Epithelial cell of prostate (primary cell): ENCODE measurements at regions not wholly inside any gene's neighbourhood (a gene's known extent, or its start where the extent isn't known, plus 50 kb on each side); places are given as distances from the start of the nearest gene placed in this dataset.

Source experiments
- DNase-seq: peaks from one replicate; pipeline ENCODE4 v3.0.0-alpha.2; 2011; ENCODE audit warnings: low read depth, low spot score
- H3K27ac ChIP-seq: fragments of 450-650 bp; 2 replicates; pipeline ENCODE4 v1.5.1; 2017; ENCODE audit warnings: mild to moderate bottlenecking

GRCh38 chr5:176173647-176174046 is 64.6 kb upstream of the SIMC1 start:
- DNase-seq = no peak

GRCh38 chr5:176174345-176175025 is 63.7 kb upstream of the SIMC1 start:
- DNase-seq = no peak
- H3K27ac ChIP-seq = no peak overlapping the region

More at GRCh38 chr5:176173647-176174046, 64.6 kb upstream of the SIMC1 start:
- no peak overlapping the region for H3K27ac ChIP-seq

GRCh38 chr5:176175101-176175852 is 62.9 kb upstream of the SIMC1 start:
- no peak for DNase-seq
- no peak overlapping the region for H3K27ac ChIP-seq

GRCh38 chr5:176176231-176176630 is 62.0 kb upstream of the SIMC1 start:
- no peak overlapping the region for H3K27ac ChIP-seq
- no peak for DNase-seq

GRCh38 chr5:176178789-176179188 is 59.4 kb upstream of the SIMC1 start:
- no peak for DNase-seq
- H3K27ac ChIP-seq = no peak overlapping the region

GRCh38 chr5:176180339-176180738 is 57.9 kb upstream of the SIMC1 start:
- no peak for DNase-seq
- no peak overlapping the region for H3K27ac ChIP-seq

- no peak for DNase-seq
- H3K27ac ChIP-seq = no peak overlapping the region
Measured at GRCh38 chr5:176180781-176181180, 57.4 kb upstream of the SIMC1 start.

- H3K27ac ChIP-seq = no peak overlapping the region
- DNase-seq = no peak
Measured at GRCh38 chr5:176181271-176181855, 56.9 kb upstream of the SIMC1 start.

- no peak for DNase-seq
- H3K27ac ChIP-seq = no peak overlapping the region
Measured at GRCh38 chr5:176183321-176184074, 54.7 kb upstream of the SIMC1 start.

- no peak for DNase-seq
- no peak overlapping the region for H3K27ac ChIP-seq
Measured at GRCh38 chr5:176184608-176185132, 53.6 kb upstream of the SIMC1 start.

GRCh38 chr5:176185133-176185733 is 53.0 kb upstream of the SIMC1 start:
- no peak for DNase-seq
- no peak overlapping the region for H3K27ac ChIP-seq

- no peak for DNase-seq
- no peak overlapping the region for H3K27ac ChIP-seq
Measured at GRCh38 chr5:176186107-176186506, 52.1 kb upstream of the SIMC1 start.

- no peak overlapping the region for H3K27ac ChIP-seq
- DNase-seq = no peak
Measured at GRCh38 chr5:176187276-176188062, 50.8 kb upstream of the SIMC1 start.

- DNase-seq = no peak
- H3K27ac ChIP-seq = no peak overlapping the region
Measured at GRCh38 chr5:176188085-176188484, 50.1 kb upstream of the SIMC1 start.
